Panc1 (cell line): ENCODE measurements at regions not wholly inside any gene's neighbourhood (a gene's known extent, or its start where the extent isn't known, plus 50 kb on each side); places are given as distances from the start of the nearest gene placed in this dataset.

Experiments
- POLR2AphosphoS5 ChIP-seq: IDR thresholded peaks from 2 replicates; pipeline ENCODE4 v1.6.1; 2012; ENCODE audit warnings: mild to moderate bottlenecking, low read depth, low read length, moderate library complexity
- SIN3A ChIP-seq: IDR thresholded peaks from 2 replicates; pipeline ENCODE4 v1.6.1; 2012; ENCODE audit warnings: low read depth, mild to moderate bottlenecking, low read length, moderate library complexity, borderline replicate concordance; ENCODE audit not compliant: insufficient read depth
- TCF7L2 ChIP-seq: IDR thresholded peaks from 2 replicates; pipeline ENCODE4 v1.6.1; 2011; ENCODE audit warnings: mild to moderate bottlenecking, low read depth, low read length, inconsistent platforms
- TF ChIP-seq, protein P1 (sequence below): fragments of 450-650 bp; IDR thresholded peaks from 2 replicates; pipeline ENCODE4 v1.5.1; 2017; ENCODE audit warnings: mild to moderate bottlenecking
- TF ChIP-seq, protein P2 (sequence below), 2 experiments: IDR thresholded peaks; 2 replicates each; pipeline ENCODE4 v1.6.1; 2011 to 2012; ENCODE audit warnings: low read depth in 2 of 2, control low read depth in 1 of 2, low read length in 1 of 2, mild to moderate bottlenecking in 1 of 2, moderate library complexity in 1 of 2; ENCODE audit not compliant: insufficient read depth in 1 of 2

DNA sequence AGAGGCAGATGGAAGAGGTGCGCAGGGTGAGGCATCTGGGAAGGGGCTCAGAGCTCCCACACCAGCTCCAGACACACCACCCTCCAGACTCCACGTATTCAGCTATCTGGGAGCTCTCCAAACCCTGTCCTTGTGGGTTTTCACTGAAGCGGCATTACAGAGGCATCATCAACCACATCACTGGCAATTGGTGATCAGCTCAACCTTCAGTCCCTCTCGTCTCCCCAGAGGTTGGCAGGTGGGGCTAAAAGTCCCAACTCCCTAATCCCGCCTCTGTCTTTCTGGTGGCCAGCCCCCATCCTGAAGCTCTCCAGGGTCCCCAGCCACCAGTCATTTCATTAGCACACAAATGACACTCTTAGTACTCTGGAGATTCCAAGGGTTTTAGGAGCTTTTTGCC lies 123.9 kb downstream of the KCNJ12 start:
- TF ChIP-seq, protein P1, sequence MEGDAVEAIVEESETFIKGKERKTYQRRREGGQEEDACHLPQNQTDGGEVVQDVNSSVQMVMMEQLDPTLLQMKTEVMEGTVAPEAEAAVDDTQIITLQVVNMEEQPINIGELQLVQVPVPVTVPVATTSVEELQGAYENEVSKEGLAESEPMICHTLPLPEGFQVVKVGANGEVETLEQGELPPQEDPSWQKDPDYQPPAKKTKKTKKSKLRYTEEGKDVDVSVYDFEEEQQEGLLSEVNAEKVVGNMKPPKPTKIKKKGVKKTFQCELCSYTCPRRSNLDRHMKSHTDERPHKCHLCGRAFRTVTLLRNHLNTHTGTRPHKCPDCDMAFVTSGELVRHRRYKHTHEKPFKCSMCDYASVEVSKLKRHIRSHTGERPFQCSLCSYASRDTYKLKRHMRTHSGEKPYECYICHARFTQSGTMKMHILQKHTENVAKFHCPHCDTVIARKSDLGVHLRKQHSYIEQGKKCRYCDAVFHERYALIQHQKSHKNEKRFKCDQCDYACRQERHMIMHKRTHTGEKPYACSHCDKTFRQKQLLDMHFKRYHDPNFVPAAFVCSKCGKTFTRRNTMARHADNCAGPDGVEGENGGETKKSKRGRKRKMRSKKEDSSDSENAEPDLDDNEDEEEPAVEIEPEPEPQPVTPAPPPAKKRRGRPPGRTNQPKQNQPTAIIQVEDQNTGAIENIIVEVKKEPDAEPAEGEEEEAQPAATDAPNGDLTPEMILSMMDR: no peak
- TF ChIP-seq POLR2AphosphoS5: no peak
- TF ChIP-seq, protein P2, sequence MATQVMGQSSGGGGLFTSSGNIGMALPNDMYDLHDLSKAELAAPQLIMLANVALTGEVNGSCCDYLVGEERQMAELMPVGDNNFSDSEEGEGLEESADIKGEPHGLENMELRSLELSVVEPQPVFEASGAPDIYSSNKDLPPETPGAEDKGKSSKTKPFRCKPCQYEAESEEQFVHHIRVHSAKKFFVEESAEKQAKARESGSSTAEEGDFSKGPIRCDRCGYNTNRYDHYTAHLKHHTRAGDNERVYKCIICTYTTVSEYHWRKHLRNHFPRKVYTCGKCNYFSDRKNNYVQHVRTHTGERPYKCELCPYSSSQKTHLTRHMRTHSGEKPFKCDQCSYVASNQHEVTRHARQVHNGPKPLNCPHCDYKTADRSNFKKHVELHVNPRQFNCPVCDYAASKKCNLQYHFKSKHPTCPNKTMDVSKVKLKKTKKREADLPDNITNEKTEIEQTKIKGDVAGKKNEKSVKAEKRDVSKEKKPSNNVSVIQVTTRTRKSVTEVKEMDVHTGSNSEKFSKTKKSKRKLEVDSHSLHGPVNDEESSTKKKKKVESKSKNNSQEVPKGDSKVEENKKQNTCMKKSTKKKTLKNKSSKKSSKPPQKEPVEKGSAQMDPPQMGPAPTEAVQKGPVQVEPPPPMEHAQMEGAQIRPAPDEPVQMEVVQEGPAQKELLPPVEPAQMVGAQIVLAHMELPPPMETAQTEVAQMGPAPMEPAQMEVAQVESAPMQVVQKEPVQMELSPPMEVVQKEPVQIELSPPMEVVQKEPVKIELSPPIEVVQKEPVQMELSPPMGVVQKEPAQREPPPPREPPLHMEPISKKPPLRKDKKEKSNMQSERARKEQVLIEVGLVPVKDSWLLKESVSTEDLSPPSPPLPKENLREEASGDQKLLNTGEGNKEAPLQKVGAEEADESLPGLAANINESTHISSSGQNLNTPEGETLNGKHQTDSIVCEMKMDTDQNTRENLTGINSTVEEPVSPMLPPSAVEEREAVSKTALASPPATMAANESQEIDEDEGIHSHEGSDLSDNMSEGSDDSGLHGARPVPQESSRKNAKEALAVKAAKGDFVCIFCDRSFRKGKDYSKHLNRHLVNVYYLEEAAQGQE (IDR thresholded peaks at IDR 0.05; ENCODE audit: insufficient read depth in 1 of 2, low read depth in 2 of 2, low read length in 1 of 2): no peak
- TF ChIP-seq TCF7L2: no peak
- TF ChIP-seq SIN3A: no peak
